ENCODE measurements at regions not wholly inside any gene's neighbourhood (a gene's known extent, or its start where the extent isn't known, plus 50 kb on each side); places are given as distances from the start of the nearest gene placed in this dataset.

DNA sequence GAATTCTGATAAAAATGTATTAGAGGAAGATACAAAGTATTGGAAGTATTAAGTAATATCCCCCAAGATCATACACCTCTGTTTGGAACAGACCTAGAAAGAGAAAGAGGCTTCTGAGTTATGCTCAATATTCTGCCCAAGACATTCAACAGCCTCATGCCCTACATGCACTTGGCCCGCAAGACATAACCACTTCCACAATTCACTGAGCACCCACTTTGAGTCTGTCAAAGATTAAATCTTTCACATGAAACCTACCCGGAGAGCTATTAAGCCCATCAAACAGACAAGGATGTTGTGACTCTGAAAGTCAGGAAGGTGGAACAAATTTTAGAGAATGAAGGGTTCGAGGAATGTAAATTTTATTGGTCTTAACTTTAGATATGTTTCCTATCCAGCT lies 344.7 kb upstream of the SYT4 start:
- TF ChIP-seq CTCF (conservative IDR thresholded peaks at IDR 0.05 in 1 of 2, IDR thresholded peaks at IDR 0.05 in 1 of 2; ENCODE audit: extremely low read depth in 1 of 2, insufficient read depth in 1 of 2, low read depth in 1 of 2, low read length in 2 of 2) (no peak), EZH2 (IDR thresholded peaks at IDR 0.05; ENCODE audit: borderline replicate concordance, low read length) (no peak)

Data from mammary epithelial cell (primary cell).